ELR (cell line): ENCODE measurements at regions not wholly inside any gene's neighbourhood (a gene's known extent, or its start where the extent isn't known, plus 50 kb on each side); places are given as distances from the start of the nearest gene placed in this dataset.
"Not testable (repeated sequence)": the region's sequence is repeated elsewhere in the genome, so short reads cannot be mapped to it uniquely, and the experiment has no call there.

Source experiments
- DNase-seq: peaks from one replicate; pipeline ENCODE4 v3.0.0-alpha.2; 2015; ENCODE audit warnings: low read depth

- no peak for DNase-seq
These were observed 148.0 kb upstream of the TCF4 start for GRCh38 chr18:55735969-55736368.

DNA sequence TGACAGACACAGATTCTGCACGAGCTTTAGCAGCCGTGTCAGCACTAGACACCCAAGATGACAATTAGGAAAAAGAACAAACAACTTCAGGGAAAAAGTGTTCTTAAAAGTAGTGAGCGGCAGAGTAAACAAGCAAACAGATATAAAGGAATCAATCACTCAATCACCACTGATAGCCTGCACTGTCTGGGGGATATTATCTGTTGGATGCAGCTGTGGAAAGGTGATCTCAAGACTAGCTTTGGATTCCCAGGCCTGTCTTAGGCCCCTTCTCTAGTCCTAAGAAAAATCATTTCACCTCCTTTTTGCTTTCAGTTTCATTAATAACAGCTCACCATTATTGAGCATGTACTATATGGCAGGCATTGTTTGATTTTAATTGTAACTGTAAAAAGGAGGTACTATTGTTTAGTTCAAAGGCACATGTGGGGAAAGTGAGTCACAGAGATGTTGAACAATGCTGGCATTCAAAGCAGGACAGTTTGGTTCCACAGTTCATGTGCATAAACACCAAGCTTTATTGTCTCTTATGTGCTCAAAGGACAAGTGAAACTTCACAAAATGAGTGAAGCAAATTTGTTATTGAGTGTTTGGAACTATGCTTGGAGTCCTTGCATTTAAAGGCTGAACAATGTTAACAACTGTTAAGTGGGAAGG, 147.3 kb upstream of the TCF4 start:
- DNase-seq = no peak

GRCh38 chr18:55732227-55733106, 144.5 kb upstream of the TCF4 start:
- no peak for DNase-seq

DNA sequence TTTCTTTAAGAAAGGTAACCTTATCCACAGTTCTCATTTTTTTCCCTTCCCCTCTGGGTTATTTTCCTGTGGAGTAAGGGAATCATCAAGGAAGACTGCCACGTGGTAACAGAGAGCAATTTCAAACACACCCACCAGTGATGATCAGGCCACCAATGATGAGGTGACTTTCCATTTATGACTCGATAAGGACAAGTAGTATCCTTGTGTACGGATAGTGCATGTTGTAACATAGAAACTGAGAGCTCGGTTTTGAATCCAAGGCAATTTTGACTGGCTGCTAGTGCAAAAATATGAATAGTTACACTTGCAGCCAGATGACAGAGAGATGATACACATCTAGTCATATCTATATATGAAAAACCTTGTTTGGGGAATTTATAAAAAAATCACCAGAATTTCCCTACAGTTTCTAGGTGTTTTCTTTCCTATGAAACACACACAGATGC, 143.6 kb upstream of the TCF4 start:
- DNase-seq = no peak

- DNase-seq = not testable (repeated sequence)
These were observed 133.0 kb upstream of the TCF4 start for GRCh38 chr18:55721006-55721405.

GRCh38 chr18:55713707-55714106, 125.7 kb upstream of the TCF4 start:
- DNase-seq = no peak

DNA sequence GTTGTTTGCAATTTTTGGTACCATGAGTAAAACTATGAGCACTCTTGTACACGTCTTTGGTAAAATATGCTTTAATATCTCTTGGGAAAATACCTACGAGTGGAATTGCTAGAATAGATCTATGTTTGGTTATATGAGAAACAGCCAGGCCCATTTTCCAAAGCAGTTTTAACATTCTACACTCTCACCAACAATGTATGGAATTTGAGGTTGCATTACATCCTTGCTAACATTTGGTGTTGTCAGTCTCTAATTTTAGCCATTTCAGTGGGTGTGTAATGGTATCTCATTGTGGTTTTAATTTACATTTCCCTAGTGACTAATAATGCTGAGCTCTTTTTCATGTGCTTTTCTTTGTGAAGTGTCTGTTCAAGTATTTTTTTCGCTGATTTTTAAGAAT, 118.9 kb upstream of the TCF4 start:
- peak; percentile 75 for DNase-seq

DNA sequence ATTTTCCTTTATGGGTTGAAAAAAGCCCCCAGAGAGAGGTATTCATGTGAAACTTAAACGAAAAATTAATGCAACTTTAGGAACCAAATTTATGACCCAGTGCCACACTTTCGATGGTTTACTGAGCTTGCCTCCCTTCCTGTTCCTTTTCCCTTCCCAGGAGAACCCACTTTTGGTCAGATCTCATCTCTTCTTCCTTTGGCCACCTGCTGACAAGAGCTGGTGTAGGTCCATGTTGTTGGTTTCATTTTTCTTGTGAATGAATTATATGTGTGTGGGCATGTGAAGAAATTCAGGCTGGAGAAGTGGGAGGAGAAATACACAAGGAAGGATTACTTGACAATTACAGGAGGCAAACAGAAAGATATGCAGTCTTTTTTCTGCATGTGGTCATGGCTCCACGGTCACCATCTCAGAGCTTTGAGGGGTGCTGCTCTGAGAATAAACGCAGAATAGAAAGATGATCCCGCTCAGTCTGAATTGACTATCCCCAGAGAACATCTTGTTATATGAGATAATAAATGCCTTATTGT, 111.3 kb upstream of the TCF4 start:
- DNase-seq = no peak

GRCh38 chr18:55696811-55697210, 108.8 kb upstream of the TCF4 start:
- DNase-seq = no peak

GRCh38 chr18:55695091-55695490, 107.1 kb upstream of the TCF4 start:
- DNase-seq = no peak

GRCh38 chr18:55694291-55694690, 106.3 kb upstream of the TCF4 start:
- peak; percentile 11 for DNase-seq

DNA sequence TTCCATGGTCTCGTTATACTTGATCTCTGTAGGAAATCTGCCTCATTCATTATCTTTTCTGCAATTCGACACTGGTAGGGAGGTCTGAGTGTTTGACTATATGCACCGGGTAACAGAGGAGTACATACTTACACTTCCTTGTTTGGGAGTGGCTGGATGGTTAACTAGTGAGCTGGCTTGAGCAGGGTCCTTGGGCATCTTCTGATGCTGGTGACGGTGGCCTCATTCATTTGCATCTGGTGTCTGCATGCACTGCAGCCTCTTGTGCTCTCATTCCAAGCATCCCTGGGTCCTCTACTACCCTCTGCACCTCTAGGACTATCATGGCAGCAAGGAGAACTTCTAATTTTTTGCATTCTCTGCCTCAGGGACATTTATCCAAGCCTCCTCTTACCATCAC, 100.0 kb upstream of the TCF4 start:
- DNase-seq = no peak

DNA sequence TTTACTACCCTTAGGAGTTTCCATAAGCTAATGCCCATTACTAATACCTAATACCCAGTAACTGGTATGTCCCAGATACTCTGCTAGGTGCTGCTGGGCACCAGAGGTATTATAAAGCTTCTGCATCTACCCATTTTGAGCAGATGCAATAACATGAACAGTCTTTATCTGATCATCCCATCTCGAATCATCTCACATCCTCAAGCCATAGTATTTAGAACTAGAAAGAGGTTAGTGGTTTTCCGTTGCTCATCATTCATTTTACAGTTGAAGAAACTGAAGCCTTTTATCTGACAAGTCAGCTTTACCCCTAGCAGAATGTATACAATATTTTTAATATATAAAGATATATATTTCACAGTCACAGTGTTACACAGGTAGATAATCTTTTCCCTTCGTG, 99.1 kb upstream of the TCF4 start:
- no peak for DNase-seq

- DNase-seq = no peak
These were observed 97.6 kb upstream of the TCF4 start for GRCh38 chr18:55685638-55686037.

GRCh38 chr18:55672574-55673361, 84.8 kb upstream of the TCF4 start:
- no peak for DNase-seq

GRCh38 chr18:55665506-55665905, 77.5 kb upstream of the TCF4 start:
- DNase-seq = no peak

- not testable (repeated sequence) for DNase-seq
These were observed 76.9 kb upstream of the TCF4 start for GRCh38 chr18:55664758-55665400.

DNA sequence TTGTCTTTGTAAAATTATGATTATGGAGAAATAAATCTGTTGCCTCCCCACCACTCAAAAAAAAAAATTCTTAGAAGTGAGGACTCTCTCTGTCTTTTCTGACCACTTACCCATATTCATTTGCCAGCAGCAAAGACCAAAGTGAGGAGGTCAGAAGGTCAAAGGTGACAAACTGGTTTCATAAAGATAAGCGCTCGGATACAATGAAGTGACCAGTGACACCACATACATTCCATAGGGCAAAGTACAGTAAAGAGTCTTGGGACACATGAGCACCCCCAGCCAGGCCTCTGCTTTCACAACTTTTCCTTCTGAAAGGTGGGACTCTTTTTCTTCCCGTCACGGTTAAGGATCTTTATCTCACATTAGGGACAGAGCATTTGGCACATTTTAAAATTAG, 75.9 kb upstream of the TCF4 start:
- no peak for DNase-seq

DNA sequence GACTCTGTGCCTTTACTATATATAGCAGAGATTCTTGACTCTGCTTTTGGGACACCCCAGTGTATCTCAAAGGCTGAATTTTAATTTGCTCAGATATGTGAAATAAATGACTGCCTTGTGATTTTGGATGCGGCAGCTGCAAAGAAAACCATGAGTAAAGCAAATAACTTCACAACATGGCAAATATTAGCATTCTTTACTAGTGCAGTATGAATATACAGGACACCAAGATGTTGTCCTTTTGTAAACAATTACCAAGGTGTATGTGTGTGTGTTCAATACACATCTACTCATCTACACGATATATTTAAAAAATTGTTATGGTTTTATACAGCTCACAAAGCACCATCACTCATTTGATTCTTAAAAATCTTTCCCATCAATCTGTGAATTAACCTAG, 70.6 kb upstream of the TCF4 start:
- DNase-seq = no peak

DNA sequence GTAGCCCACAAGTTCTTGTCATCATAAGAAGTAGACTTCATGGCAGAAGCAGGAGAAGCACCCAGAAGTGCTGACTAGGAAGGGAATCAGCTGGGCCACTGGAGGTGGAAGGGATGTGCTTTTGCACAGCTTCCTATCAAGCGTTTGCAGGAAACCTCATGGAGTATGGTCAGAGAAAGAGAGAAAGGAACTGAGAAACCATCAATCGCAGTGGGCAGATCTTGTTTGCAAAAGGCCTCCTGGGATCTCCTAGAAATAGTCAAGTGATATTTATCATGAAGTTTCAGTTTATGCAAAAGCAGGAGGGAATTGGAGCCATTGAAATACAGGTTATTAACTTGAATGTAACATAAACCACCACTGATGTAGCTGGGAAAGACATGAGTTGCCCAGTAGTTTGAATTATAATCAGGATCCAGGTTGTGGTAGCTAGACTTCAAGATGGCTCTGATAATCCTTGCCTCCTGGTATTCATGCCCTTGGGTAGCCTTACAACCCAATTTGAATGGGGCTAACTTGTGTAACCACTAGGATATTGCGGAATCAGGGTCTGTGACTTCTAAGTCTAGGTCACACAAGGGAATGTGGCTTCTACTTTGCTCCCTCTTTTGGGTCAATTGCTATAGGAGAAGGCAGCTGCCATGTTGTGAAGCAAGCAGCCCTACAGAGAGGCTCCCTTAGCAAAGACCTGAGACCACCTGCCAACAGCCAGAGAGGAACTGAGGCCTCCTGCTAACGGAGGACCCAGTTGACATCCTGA, 69.8 kb upstream of the TCF4 start:
- DNase-seq = no peak

GRCh38 chr18:55654986-55655385, 67.0 kb upstream of the TCF4 start:
- no peak for DNase-seq
